ENCODE measurements at regions not wholly inside any gene's neighbourhood (a gene's known extent, or its start where the extent isn't known, plus 50 kb on each side); places are given as distances from the start of the nearest gene placed in this dataset.

GRCh38 chr21:35234725-35235124 lies 185.6 kb upstream of the RUNX1 start:
- no peak for DNase-seq

- DNase-seq: no peak
These were observed 184.7 kb upstream of the RUNX1 start for GRCh38 chr21:35233756-35234155.

- peak; percentile 86 for DNase-seq
These were observed 183.6 kb upstream of the RUNX1 start for GRCh38 chr21:35232545-35233176.

GRCh38 chr21:35231090-35231489 lies 182.0 kb upstream of the RUNX1 start:
- DNase-seq: no peak

- no peak for DNase-seq
These were observed 180.2 kb upstream of the RUNX1 start for GRCh38 chr21:35229290-35229689.

- DNase-seq: no peak
These were observed 178.7 kb upstream of the RUNX1 start for GRCh38 chr21:35227786-35228185.

GRCh38 chr21:35226968-35227744 lies 178.1 kb upstream of the RUNX1 start:
- no peak for DNase-seq

GRCh38 chr21:35226328-35226727 lies 177.2 kb upstream of the RUNX1 start:
- no peak for DNase-seq

GRCh38 chr21:35225573-35225972 lies 176.5 kb upstream of the RUNX1 start:
- DNase-seq: no peak

GRCh38 chr21:35223480-35224156 lies 174.5 kb upstream of the RUNX1 start:
- no peak for DNase-seq

GRCh38 chr21:35222541-35222941 lies 173.4 kb upstream of the RUNX1 start:
- DNase-seq: no peak

- DNase-seq: no peak
These were observed 172.9 kb upstream of the RUNX1 start for GRCh38 chr21:35222021-35222420.

GRCh38 chr21:35220301-35220700 lies 171.2 kb upstream of the RUNX1 start:
- no peak for DNase-seq

- DNase-seq: no peak
These were observed 170.6 kb upstream of the RUNX1 start for GRCh38 chr21:35219719-35220118.

GRCh38 chr21:35219291-35219690 lies 170.2 kb upstream of the RUNX1 start:
- no peak for DNase-seq

GRCh38 chr21:35217504-35218060 lies 168.5 kb upstream of the RUNX1 start:
- peak; percentile 87 for DNase-seq

- no peak for DNase-seq
These were observed 167.9 kb upstream of the RUNX1 start for GRCh38 chr21:35216996-35217395.

GRCh38 chr21:35215870-35216269 lies 166.8 kb upstream of the RUNX1 start:
- DNase-seq: no peak

GRCh38 chr21:35212393-35213127 lies 163.5 kb upstream of the RUNX1 start:
- DNase-seq: peak; percentile 6

GRCh38 chr21:35211782-35212181 lies 162.7 kb upstream of the RUNX1 start:
- DNase-seq: no peak

GRCh38 chr21:35210093-35210492 lies 161.0 kb upstream of the RUNX1 start:
- DNase-seq: no peak

GRCh38 chr21:35208810-35209517 lies 159.9 kb upstream of the RUNX1 start:
- DNase-seq: peak; percentile 34

Measured in kidney glomerular epithelial cell (primary cell).